Kidney (tissue), 13 donors: ENCODE measurements at regions not wholly inside any gene's neighbourhood (a gene's known extent, or its start where the extent isn't known, plus 50 kb on each side); places are given as distances from the start of the nearest gene placed in this dataset.

Source experiments
- DNase-seq, 5 donors: peaks; one replicate each; pipeline ENCODE4 v3.0.0-alpha.2; 2013 to 2020
- FAIRE-seq: peaks from 2 replicates; lab custom pipeline; 2012; peaks lifted over from hg19 to GRCh38; lab: Jason Lieb, UNC
- H3K27ac ChIP-seq, 2 donors: one replicate each; pipeline ENCODE4 v1.7.0; 2013; ENCODE audit warnings: low read depth in 2 of 2, low read length in 2 of 2, inconsistent platforms in 1 of 2
- H3K27me3 ChIP-seq: one replicate; pipeline ENCODE4 v1.7.1; 2013; ENCODE audit warnings: low read length, inconsistent platforms; ENCODE audit not compliant: control insufficient read depth, insufficient read depth
- H3K36me3 ChIP-seq, 3 donors: one replicate each; pipeline versions ENCODE4 v1.7.0 to v1.7.1; 2013; ENCODE audit warnings: low read length in 3 of 3, control low read depth in 1 of 3, inconsistent platforms in 1 of 3; ENCODE audit not compliant: insufficient read depth in 3 of 3, control insufficient read depth in 2 of 3
- H3K4me1 ChIP-seq, 3 donors: one replicate each; pipeline versions ENCODE4 v1.7.0 to v1.7.1; 2013; ENCODE audit warnings: low read length in 3 of 3, inconsistent platforms in 1 of 3, low read depth in 1 of 3; ENCODE audit not compliant: control insufficient read depth in 2 of 3, insufficient read depth in 2 of 3
- H3K4me3 ChIP-seq, 3 donors: one replicate each; pipeline versions ENCODE4 v1.7.0 to v1.8.1; 2013; ENCODE audit warnings: low read length in 3 of 3, control low read depth in 1 of 3, inconsistent platforms in 1 of 3
- H3K9ac ChIP-seq, 3 donors: one replicate each; pipeline versions ENCODE4 v1.7.0 to v1.7.1; 2013; ENCODE audit warnings: low read length in 3 of 3, control low read depth in 1 of 3, inconsistent platforms in 1 of 3
- H3K9me3 ChIP-seq, 3 donors: one replicate each; pipeline versions ENCODE4 v1.7.0 to v1.7.1; 2013; ENCODE audit warnings: low read length in 3 of 3, control low read depth in 1 of 3, inconsistent platforms in 1 of 3; ENCODE audit not compliant: control insufficient read depth in 2 of 3, insufficient read depth in 1 of 3
- intact Hi-C: fragments of 100-400 bp; cut with DNase I; formaldehyde crosslinking; loops from one replicate; pipeline ENCODE4 v1.11.1; 2022
- TF ChIP-seq, protein P1 (sequence below): IDR thresholded peaks from 3 replicates; pipeline ENCODE4 v1.5.1; 2012; ENCODE audit warnings: mild to moderate bottlenecking, moderate library complexity, borderline replicate concordance; ENCODE audit not compliant: insufficient read depth; ENCODE audit errors: extremely low read depth
- donor health status: control.
- donor health status: control.
- donor health status: control.
- donor health status: control.
- donor health status: control.
- donor health status: DM: yes; HTN: yes; CAD: no.
- donor health status: Normal renal cell carcinoma (clear cell type).

DNA sequence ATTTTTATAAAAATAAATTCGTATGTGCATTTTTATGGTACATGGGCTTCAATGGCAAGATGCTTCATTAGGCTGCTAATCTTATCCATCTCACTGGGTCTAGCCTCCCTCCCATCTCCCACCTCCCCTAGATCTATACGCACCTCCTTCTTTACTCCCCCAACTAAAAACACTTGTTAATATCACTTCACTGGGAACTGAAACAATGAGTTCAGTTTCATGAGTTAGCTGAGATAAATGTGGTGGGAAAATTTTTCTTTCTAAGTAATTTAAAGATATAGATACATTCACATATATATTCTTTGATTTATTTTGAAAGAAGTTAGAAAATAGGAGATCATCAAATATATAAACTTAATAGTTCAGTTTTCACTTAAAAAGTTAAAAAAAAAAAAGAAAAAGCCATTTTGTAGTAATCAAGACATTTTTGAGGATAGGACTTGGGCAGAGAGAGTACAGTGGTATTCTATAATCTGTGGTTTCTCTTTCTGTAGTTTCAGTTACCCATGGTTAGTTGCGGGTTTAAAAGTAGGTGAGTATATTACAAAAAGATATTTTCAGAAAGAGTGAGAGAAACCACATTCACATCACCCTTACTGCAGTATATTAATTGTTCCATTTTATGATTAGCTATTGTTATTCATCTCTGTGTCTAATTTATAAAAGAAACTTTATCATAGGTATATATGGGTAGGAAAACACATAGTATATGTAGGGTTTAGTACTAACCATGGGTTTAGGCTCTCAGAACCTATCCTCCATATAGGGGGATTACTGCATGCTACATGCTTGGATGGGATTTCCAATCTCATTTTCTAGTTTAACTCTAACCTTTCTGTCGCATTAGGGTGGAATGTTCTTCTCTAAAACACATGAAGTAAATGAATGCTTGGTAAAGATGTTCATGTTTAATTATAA is 316.0 kb upstream of the CBLB start:
- Histone ChIP-seq H3K4me3 (no peak overlapping the region), H3K27ac (no peak overlapping the region), H3K36me3 (no peaks in the 10 kb centered on the region), H3K4me1 (no peaks in the 10 kb centered on the region), H3K9ac (no peak overlapping the region), H3K9me3 (no peaks in the 10 kb centered on the region), H3K27me3 (no peaks in the 10 kb centered on the region)
- DNase-seq (no peak), FAIRE-seq (peak; percentile 44)
- TF ChIP-seq, protein P1, sequence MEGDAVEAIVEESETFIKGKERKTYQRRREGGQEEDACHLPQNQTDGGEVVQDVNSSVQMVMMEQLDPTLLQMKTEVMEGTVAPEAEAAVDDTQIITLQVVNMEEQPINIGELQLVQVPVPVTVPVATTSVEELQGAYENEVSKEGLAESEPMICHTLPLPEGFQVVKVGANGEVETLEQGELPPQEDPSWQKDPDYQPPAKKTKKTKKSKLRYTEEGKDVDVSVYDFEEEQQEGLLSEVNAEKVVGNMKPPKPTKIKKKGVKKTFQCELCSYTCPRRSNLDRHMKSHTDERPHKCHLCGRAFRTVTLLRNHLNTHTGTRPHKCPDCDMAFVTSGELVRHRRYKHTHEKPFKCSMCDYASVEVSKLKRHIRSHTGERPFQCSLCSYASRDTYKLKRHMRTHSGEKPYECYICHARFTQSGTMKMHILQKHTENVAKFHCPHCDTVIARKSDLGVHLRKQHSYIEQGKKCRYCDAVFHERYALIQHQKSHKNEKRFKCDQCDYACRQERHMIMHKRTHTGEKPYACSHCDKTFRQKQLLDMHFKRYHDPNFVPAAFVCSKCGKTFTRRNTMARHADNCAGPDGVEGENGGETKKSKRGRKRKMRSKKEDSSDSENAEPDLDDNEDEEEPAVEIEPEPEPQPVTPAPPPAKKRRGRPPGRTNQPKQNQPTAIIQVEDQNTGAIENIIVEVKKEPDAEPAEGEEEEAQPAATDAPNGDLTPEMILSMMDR, result no peak
- intact Hi-C loops, result no loop called here

DNA sequence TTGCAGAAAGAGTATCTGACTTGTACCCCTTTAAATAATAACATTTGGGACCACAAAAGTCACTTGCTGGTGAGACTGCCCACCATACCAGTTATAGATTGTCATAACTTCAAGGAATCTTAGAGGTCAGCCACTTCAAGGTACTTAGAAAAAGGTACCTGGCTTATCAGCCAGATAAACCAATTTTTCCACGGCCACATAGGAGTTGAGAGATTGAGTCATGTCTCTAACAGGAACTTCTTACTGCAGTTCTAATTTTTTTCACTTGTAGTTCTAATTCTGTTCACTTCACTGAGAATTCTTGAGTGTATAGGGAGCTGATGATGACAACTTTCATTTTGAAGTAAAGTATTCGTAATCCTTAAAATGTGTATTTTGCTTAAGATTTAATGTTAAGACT is 317.1 kb upstream of the CBLB start:
- Histone ChIP-seq H3K9ac (no peak overlapping the region), H3K9me3 (no peaks in the 10 kb centered on the region), H3K27me3 (no peaks in the 10 kb centered on the region), H3K4me3 (no peak overlapping the region), H3K27ac (no peak overlapping the region), H3K4me1 (no peaks in the 10 kb centered on the region), H3K36me3 (no peaks in the 10 kb centered on the region)
- no peak for FAIRE-seq
- intact Hi-C loops, result no loop called here
- no peak for DNase-seq
- TF ChIP-seq, protein P1, result no peak

DNA sequence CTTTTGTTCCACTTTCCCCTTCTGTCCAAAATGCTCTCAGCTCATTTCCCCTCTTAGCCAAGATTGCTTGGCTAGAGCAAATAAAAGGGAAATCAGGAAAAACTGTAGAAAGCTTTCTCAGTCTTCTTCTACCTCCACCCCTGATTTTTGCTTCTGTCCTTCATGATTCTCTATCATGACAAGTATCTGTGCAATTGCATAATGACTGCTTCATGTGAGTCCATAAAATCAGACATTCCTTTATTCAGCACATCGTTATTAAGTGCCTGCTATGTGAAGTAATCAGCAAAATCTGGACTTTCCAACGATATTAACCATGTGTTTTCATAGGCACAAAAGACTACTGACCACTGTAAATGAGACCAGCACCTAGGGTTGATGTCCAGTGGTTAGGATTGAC is 321.5 kb upstream of the CBLB start:
- H3K9me3 ChIP-seq, result no peaks in the 10 kb centered on the region
- no peak overlapping the region for H3K4me3 ChIP-seq
- no peaks in the 10 kb centered on the region for H3K4me1 ChIP-seq
- TF ChIP-seq, protein P1, result no peak
- FAIRE-seq, result no peak
- H3K36me3 ChIP-seq, result no peaks in the 10 kb centered on the region
- no peak overlapping the region for H3K9ac ChIP-seq
- DNase-seq, result no peak
- H3K27ac ChIP-seq, result no peak overlapping the region
- H3K27me3 ChIP-seq, result no peaks in the 10 kb centered on the region
- intact Hi-C loops, result no loop called here

DNA sequence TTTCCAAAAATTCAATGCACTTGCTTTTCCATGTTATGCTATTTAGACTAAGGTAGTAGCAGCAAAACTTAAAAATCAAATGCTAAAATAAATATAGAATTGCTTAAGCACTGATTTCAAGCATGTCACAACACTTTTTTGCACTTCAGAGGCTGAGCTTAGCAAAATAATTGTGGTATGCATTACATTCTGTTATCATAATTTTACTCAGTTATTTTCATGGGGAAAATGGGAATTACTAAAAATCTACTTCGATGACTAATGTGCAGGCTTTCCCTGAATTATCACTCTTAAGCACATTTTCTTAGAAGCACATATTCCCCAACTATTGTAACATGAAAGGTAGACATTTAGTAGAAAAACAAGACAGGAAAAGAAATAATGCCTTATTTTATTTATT is 322.4 kb upstream of the CBLB start:
- H3K27ac ChIP-seq, result no peak overlapping the region
- no peak overlapping the region for H3K9ac ChIP-seq
- TF ChIP-seq, protein P1, result no peak
- H3K9me3 ChIP-seq, result no peaks in the 10 kb centered on the region
- FAIRE-seq (no peak), DNase-seq (no peak)
- no peaks in the 10 kb centered on the region for H3K36me3 ChIP-seq
- H3K27me3 ChIP-seq, result no peaks in the 10 kb centered on the region
- no peak overlapping the region for H3K4me3 ChIP-seq
- intact Hi-C loops, result no loop called here
- H3K4me1 ChIP-seq, result no peaks in the 10 kb centered on the region
